Caco-2 (cell line): ENCODE measurements at regions not wholly inside any gene's neighbourhood (a gene's known extent, or its start where the extent isn't known, plus 50 kb on each side); places are given as distances from the start of the nearest gene placed in this dataset.

Experiments
- BruUV-seq: library from RNA; stranded (reverse); fragments of 400-500 nt; replicated peaks from 2 replicates; lab custom pipeline; 2021; lab: Mats Ljungman, UMichigan
- CTCF ChIA-PET: fragments of 300-600 bp; sonication (Branson Sonifier 250); formaldehyde crosslinking; loops from one replicate; lab custom pipeline; 2022; ENCODE audit warnings: antibody characterized with exemption; lab: Charles Lee
- POLR2A ChIA-PET: fragments of 300-600 bp; sonication (Branson Sonifier 250); formaldehyde crosslinking; loops from one replicate; lab custom pipeline; 2022; ENCODE audit warnings: antibody characterized with exemption; lab: Charles Lee
- DNase-seq, 2 experiments: peaks; one replicate each; pipeline versions ENCODE4 v3.0.0 to v3.0.0-alpha.2; 2020 to 2022
- H3K27me3 ChIP-seq: replicated peaks from 2 replicates; pipeline ENCODE4 v1.6.0; 2011; ENCODE audit warnings: low read length; ENCODE audit not compliant: control insufficient read depth, insufficient read depth
- H3K36me3 ChIP-seq: 2 replicates; pipeline ENCODE4 v1.5.1; 2011; ENCODE audit warnings: low read length; ENCODE audit not compliant: control insufficient read depth, insufficient read depth
- H3K4me1 ChIP-seq: fragments of 250-450 bp; sonication (Bioruptor Pico); 2 replicates; pipeline ENCODE4 v1.5.1; 2020; ENCODE audit warnings: mild to moderate bottlenecking
- H3K4me3 ChIP-seq: 2 replicates; pipeline ENCODE4 v1.5.1; 2011; ENCODE audit warnings: low read depth, mild to moderate bottlenecking, control low read depth, low read length
- H3K9me3 ChIP-seq: fragments of 250-450 bp; sonication (Bioruptor Pico); 2 replicates; pipeline ENCODE4 v1.5.1; 2020; ENCODE audit warnings: mild to moderate bottlenecking, moderate library complexity
- H3K27ac Mint-ChIP-seq: one replicate; pipeline ENCODE4 v1.8.0; 2022; ENCODE audit warnings: mixed read lengths; ENCODE audit not compliant: unreplicated experiment
- H3K27me3 Mint-ChIP-seq: one replicate; pipeline ENCODE4 v1.8.0; 2022; ENCODE audit warnings: mixed read lengths; ENCODE audit not compliant: insufficient read depth, unreplicated experiment
- H3K36me3 Mint-ChIP-seq: one replicate; pipeline ENCODE4 v1.8.0; 2022; ENCODE audit warnings: mild to moderate bottlenecking, mixed read lengths; ENCODE audit not compliant: insufficient read depth, unreplicated experiment
- H3K4me1 Mint-ChIP-seq: one replicate; pipeline ENCODE4 v1.8.0; 2022; ENCODE audit warnings: low read depth, mixed read lengths; ENCODE audit not compliant: unreplicated experiment
- H3K4me3 Mint-ChIP-seq: one replicate; pipeline ENCODE4 v1.8.0; 2022; ENCODE audit warnings: mild to moderate bottlenecking, moderate library complexity, mixed read lengths; ENCODE audit not compliant: unreplicated experiment
- H3K9me3 Mint-ChIP-seq: one replicate; pipeline ENCODE4 v1.8.0; 2022; ENCODE audit warnings: mixed read lengths; ENCODE audit not compliant: unreplicated experiment
- CTCF ChIP-seq, 2 experiments: fragments of 200-600 bp in 1 of 2; IDR thresholded peaks; 1 replicate in 1 of 2; 2 replicates in 1 of 2; pipeline versions ENCODE4 v1.5.1 to v1.8.0; 2011 to 2022; ENCODE audit warnings: antibody characterized with exemption in 1 of 2, control low read depth in 1 of 2, inconsistent platforms in 1 of 2, low read depth in 1 of 2, low read length in 1 of 2, mild to moderate bottlenecking in 1 of 2, moderate library complexity in 1 of 2; ENCODE audit not compliant: insufficient read depth in 1 of 2, severe bottlenecking in 1 of 2, unreplicated experiment in 1 of 2
- intact Hi-C: fragments of 100-400 bp; cut with micrococcal nuclease; formaldehyde crosslinking; loops from one replicate; pipeline ENCODE4 v1.10.0; 2022; ENCODE audit not compliant: unreplicated experiment

DNA sequence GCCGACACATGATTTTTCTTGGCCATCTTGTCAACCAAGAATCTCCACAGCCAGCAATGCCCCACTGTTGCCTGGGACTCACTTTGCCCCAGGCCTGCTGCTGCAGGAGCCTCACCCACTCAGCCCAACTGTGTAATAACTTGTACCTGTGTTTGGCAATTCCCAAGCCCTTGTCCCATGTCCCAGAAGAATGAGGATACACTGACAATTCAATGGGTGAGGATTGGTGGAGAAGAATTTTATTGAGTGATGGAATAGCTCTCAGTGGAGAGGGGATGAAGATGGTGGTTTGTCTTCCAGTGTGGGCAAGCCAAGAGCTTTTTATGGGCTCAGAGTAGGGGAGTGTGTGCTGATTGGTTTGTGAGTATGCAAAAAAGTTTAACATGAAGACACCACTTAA, 861.9 kb downstream of the TFAP2A start:
- H3K27me3 Mint-ChIP-seq, result no peaks in the 10 kb centered on the region
- BruUV-seq, result no TSS peak
- Histone ChIP-seq H3K27me3 (no peaks in the 10 kb centered on the region), H3K4me3 (no peak overlapping the region), H3K9me3 (0 out of 2 replicates have a peak, but pooled peaks cover 6% of the 10 kb centered on the region), H3K4me1 (no peaks in the 10 kb centered on the region), H3K36me3 (no peaks in the 10 kb centered on the region)
- H3K9me3 Mint-ChIP-seq, result peaks cover 35% of the 10 kb centered on the region
- intact Hi-C loops, result no loop called here
- POLR2A ChIA-PET, result no interaction called here
- no peak for TF ChIP-seq CTCF (IDR thresholded peaks at IDR 0.05; ENCODE audit: insufficient read depth in 1 of 2, low read depth in 1 of 2, low read length in 1 of 2, severe bottlenecking in 1 of 2, unreplicated experiment in 1 of 2)
- CTCF ChIA-PET, result no interaction called here
- no peak overlapping the region for H3K27ac Mint-ChIP-seq
- no peaks in the 10 kb centered on the region for H3K36me3 Mint-ChIP-seq
- DNase-seq, result no peak
- no peak overlapping the region for H3K4me3 Mint-ChIP-seq
- H3K4me1 Mint-ChIP-seq, result no peaks in the 10 kb centered on the region

DNA sequence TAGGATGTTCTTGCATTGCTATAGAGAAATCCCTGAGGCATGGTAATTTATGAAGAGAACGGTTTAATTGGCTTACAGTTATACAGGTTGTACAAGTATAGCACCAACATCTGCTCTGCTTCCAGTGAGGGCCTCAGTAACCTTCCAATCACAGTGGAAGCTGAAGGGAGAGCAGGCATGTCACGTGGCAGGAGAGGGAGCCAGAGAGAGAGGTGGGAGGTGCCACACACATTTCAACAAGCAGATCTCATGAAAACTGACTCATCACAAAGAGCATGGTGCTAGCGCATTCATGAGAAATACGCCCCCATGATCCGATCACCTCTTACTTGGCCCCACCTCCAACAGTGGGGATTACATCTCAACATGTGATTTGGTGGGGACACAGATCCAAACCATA, 871.2 kb downstream of the TFAP2A start:
- BruUV-seq, result no TSS peak
- H3K4me3 ChIP-seq, result no peak overlapping the region
- Mint-ChIP-seq H3K4me3 (no peak overlapping the region), H3K27ac (no peak overlapping the region), H3K27me3 (no peaks in the 10 kb centered on the region), H3K9me3 (no peaks in the 10 kb centered on the region), H3K36me3 (no peaks in the 10 kb centered on the region), H3K4me1 (peaks cover 7% of the 10 kb centered on the region)
- H3K27me3 ChIP-seq, result no peaks in the 10 kb centered on the region
- intact Hi-C loops, result loop anchor here (5.0 to 10.0 kb wide), 2 partner anchors 309 to 861 kb away; no protein-coding TSS in a partner anchor
- no peaks in the 10 kb centered on the region for H3K9me3 ChIP-seq
- peaks cover 15% of the 10 kb centered on the region for H3K4me1 ChIP-seq
- ChIA-PET CTCF (no interaction called here), POLR2A (no interaction called here)
- H3K36me3 ChIP-seq, result no peaks in the 10 kb centered on the region
- no peak for DNase-seq
- no peak for TF ChIP-seq CTCF (IDR thresholded peaks at IDR 0.05; ENCODE audit: insufficient read depth in 1 of 2, low read depth in 1 of 2, low read length in 1 of 2, severe bottlenecking in 1 of 2, unreplicated experiment in 1 of 2)

GRCh38 chr6:9540534-9541126, 874.2 kb downstream of the TFAP2A start:
- Histone ChIP-seq H3K4me1 (peaks cover 17% of the 10 kb centered on the region), H3K4me3 (no peak overlapping the region), H3K9me3 (no peaks in the 10 kb centered on the region), H3K36me3 (no peaks in the 10 kb centered on the region), H3K27me3 (no peaks in the 10 kb centered on the region)
- ChIA-PET CTCF (no interaction called here), POLR2A (no interaction called here)
- intact Hi-C loops, result loop anchor here (5.0 to 10.0 kb wide), 2 partner anchors 312 to 864 kb away; no protein-coding TSS in a partner anchor
- BruUV-seq, result no TSS peak
- peak; percentile 34 to 38 for TF ChIP-seq CTCF (IDR thresholded peaks at IDR 0.05; ENCODE audit: insufficient read depth in 1 of 2, low read depth in 1 of 2, low read length in 1 of 2, severe bottlenecking in 1 of 2, unreplicated experiment in 1 of 2)
- no peak overlapping the region for H3K27ac Mint-ChIP-seq
- peaks cover 7% of the 10 kb centered on the region for H3K4me1 Mint-ChIP-seq
- peak in 1 of 2 experiments; percentile 27 for DNase-seq
- H3K27me3 Mint-ChIP-seq, result no peaks in the 10 kb centered on the region
- H3K4me3 Mint-ChIP-seq, result no peak overlapping the region
- no peaks in the 10 kb centered on the region for H3K9me3 Mint-ChIP-seq
- H3K36me3 Mint-ChIP-seq, result no peaks in the 10 kb centered on the region
